HG03103 (cell line): ENCODE measurements at regions not wholly inside any gene's neighbourhood (a gene's known extent, or its start where the extent isn't known, plus 50 kb on each side); places are given as distances from the start of the nearest gene placed in this dataset.
A peak's percentile ranks its signal among the peaks of the same experiment; 100 is the strongest.
"Not testable (repeated sequence)": the region's sequence is repeated elsewhere in the genome, so short reads cannot be mapped to it uniquely, and the experiment has no call there.

ENCODE experiments used
- ATAC-seq: cut with Tn5 transposase; IDR thresholded peaks from one replicate; pipeline ENCODE4 v1.9.1; 2021; ENCODE audit warnings: low read depth; ENCODE audit not compliant: unreplicated experiment

GRCh38 chr9:31013371-31013770 is 1371.1 kb upstream of the ACO1 start:
- no peak for ATAC-seq

- ATAC-seq = no peak
Observed at GRCh38 chr9:31023847-31024246, 1360.6 kb upstream of the ACO1 start.

- ATAC-seq = no peak
Observed at GRCh38 chr9:31027678-31028077, 1356.8 kb upstream of the ACO1 start.

- no peak for ATAC-seq
Observed at GRCh38 chr9:31028137-31028536, 1356.3 kb upstream of the ACO1 start.

GRCh38 chr9:31030741-31031202 is 1353.7 kb upstream of the ACO1 start:
- ATAC-seq = no peak

- no peak for ATAC-seq
Observed at GRCh38 chr9:31032206-31032605, 1352.2 kb upstream of the ACO1 start.

- no peak for ATAC-seq
Observed at GRCh38 chr9:31034311-31034710, 1350.1 kb upstream of the ACO1 start.

GRCh38 chr9:31040564-31040963 is 1343.9 kb upstream of the ACO1 start:
- no peak for ATAC-seq

GRCh38 chr9:31045810-31046209 is 1338.6 kb upstream of the ACO1 start:
- no peak for ATAC-seq

- not testable (repeated sequence) for ATAC-seq
Observed at GRCh38 chr9:31061592-31061991, 1322.9 kb upstream of the ACO1 start.

GRCh38 chr9:31065691-31066090 is 1318.8 kb upstream of the ACO1 start:
- ATAC-seq = no peak

- ATAC-seq = no peak
Observed at GRCh38 chr9:31067418-31067817, 1317.0 kb upstream of the ACO1 start.

GRCh38 chr9:31071606-31072286 is 1312.7 kb upstream of the ACO1 start:
- no peak for ATAC-seq

GRCh38 chr9:31078175-31078574 is 1306.3 kb upstream of the ACO1 start:
- no peak for ATAC-seq

GRCh38 chr9:31084350-31084749 is 1300.1 kb upstream of the ACO1 start:
- no peak for ATAC-seq

GRCh38 chr9:31089549-31090221 is 1294.8 kb upstream of the ACO1 start:
- no peak for ATAC-seq

- ATAC-seq = no peak
Observed at GRCh38 chr9:31100311-31100710, 1284.1 kb upstream of the ACO1 start.

- ATAC-seq = no peak
Observed at GRCh38 chr9:31103836-31104235, 1280.6 kb upstream of the ACO1 start.

- ATAC-seq = no peak
Observed at GRCh38 chr9:31104249-31104648, 1280.2 kb upstream of the ACO1 start.

GRCh38 chr9:31112491-31112890 is 1272.0 kb upstream of the ACO1 start:
- no peak for ATAC-seq

GRCh38 chr9:31114346-31114745 is 1270.1 kb upstream of the ACO1 start:
- no peak for ATAC-seq

- ATAC-seq = peak; percentile 78
Observed at GRCh38 chr9:31119890-31120454, 1264.5 kb upstream of the ACO1 start.
